Neural progenitor cell (in vitro differentiated cells): ENCODE measurements at regions not wholly inside any gene's neighbourhood (a gene's known extent, or its start where the extent isn't known, plus 50 kb on each side); places are given as distances from the start of the nearest gene placed in this dataset.

ENCODE experiments used
- DNase-seq: peaks from one replicate; pipeline ENCODE4 v3.0.0-alpha.2; 2016; ENCODE audit warnings: low spot score
- H2AFZ ChIP-seq: fragments of 200-600 bp; sonication (generic); replicated peaks from 2 replicates; pipeline ENCODE4 v1.6.1; 2016; ENCODE audit warnings: antibody characterized with exemption
- H3F3A ChIP-seq: fragments of 200-600 bp; sonication (generic); 2 replicates; pipeline ENCODE4 v1.6.1; 2016; ENCODE audit warnings: antibody characterized with exemption, low read depth
- H3K27ac ChIP-seq: fragments of 200-600 bp; sonication (generic); 2 replicates; pipeline ENCODE4 v1.5.1; 2016; ENCODE audit warnings: mild to moderate bottlenecking
- H3K27me3 ChIP-seq: fragments of 200-600 bp; sonication (generic); 2 replicates; pipeline ENCODE4 v1.6.1; 2016; ENCODE audit warnings: mild to moderate bottlenecking, moderate library complexity
- H3K36me3 ChIP-seq: fragments of 200-600 bp; sonication (generic); 2 replicates; pipeline ENCODE4 v1.5.1; 2016
- H3K4me1 ChIP-seq: fragments of 200-600 bp; sonication (generic); 2 replicates; pipeline ENCODE4 v1.6.1; 2016; ENCODE audit warnings: mixed run types
- H3K4me2 ChIP-seq: fragments of 200-600 bp; sonication (generic); 2 replicates; pipeline ENCODE4 v1.6.1; 2016
- H3K4me3 ChIP-seq: fragments of 200-600 bp; sonication (generic); 2 replicates; pipeline ENCODE4 v1.5.1; 2016
- H3K79me2 ChIP-seq: fragments of 200-600 bp; sonication (generic); 2 replicates; pipeline ENCODE4 v1.6.1; 2016; ENCODE audit warnings: low read depth
- H3K9ac ChIP-seq: fragments of 200-600 bp; sonication (generic); 2 replicates; pipeline ENCODE4 v1.6.1; 2016
- H3K9me3 ChIP-seq: fragments of 200-600 bp; sonication (generic); 2 replicates; pipeline ENCODE4 v1.5.1; 2016; ENCODE audit warnings: low read depth
- H4K20me1 ChIP-seq: fragments of 200-600 bp; sonication (generic); 2 replicates; pipeline ENCODE4 v1.6.1; 2016; ENCODE audit warnings: low read depth
- H3K27ac Mint-ChIP-seq: 3 replicates; pipeline ENCODE4 v1.8.0; 2021; ENCODE audit warnings: mixed read lengths
- H3K27me3 Mint-ChIP-seq: 2 replicates; pipeline ENCODE4 v1.8.0; 2022; ENCODE audit warnings: low read depth, mild to moderate bottlenecking, inconsistent platforms, moderate library complexity, mixed read lengths; ENCODE audit not compliant: insufficient read depth
- H3K36me3 Mint-ChIP-seq: 3 replicates; pipeline ENCODE4 v1.8.0; 2021; ENCODE audit warnings: mixed read lengths
- H3K4me1 Mint-ChIP-seq: 3 replicates; pipeline ENCODE4 v1.8.0; 2021; ENCODE audit warnings: mixed read lengths
- H3K4me3 Mint-ChIP-seq: 3 replicates; pipeline ENCODE4 v1.8.0; 2021; ENCODE audit warnings: mild to moderate bottlenecking, moderate library complexity, mixed read lengths
- H3K9me3 Mint-ChIP-seq: 3 replicates; pipeline ENCODE4 v1.8.0; 2020; ENCODE audit warnings: mixed read lengths
- CTCF ChIP-seq: fragments of 200-600 bp; sonication (generic); IDR thresholded peaks from 2 replicates; pipeline ENCODE4 v1.5.1; 2017; ENCODE audit warnings: antibody characterized with exemption, mild to moderate bottlenecking
- EZH2 ChIP-seq: fragments of 200-600 bp; sonication (generic); IDR thresholded peaks from 2 replicates; pipeline ENCODE4 v1.6.1; 2017; ENCODE audit warnings: antibody characterized with exemption, mild to moderate bottlenecking, moderate library complexity
- EZH2phosphoT487 ChIP-seq: fragments of 200-600 bp; sonication (generic); IDR thresholded peaks from 2 replicates; pipeline ENCODE4 v1.6.1; 2017; ENCODE audit warnings: antibody characterized with exemption

GRCh38 chr10:36759141-36759805 is 366.1 kb upstream of the ANKRD30A start:
- Histone ChIP-seq H4K20me1 (no peaks in the 10 kb centered on the region), H3K9ac (no peak overlapping the region), H3K27ac (no peak overlapping the region), H3K4me2 (no peak overlapping the region), H3F3A (no peaks in the 10 kb centered on the region), H3K79me2 (no peaks in the 10 kb centered on the region), H3K4me3 (no peak overlapping the region), H2AFZ (no peak overlapping the region), H3K9me3 (no peaks in the 10 kb centered on the region), H3K36me3 (no peaks in the 10 kb centered on the region), H3K27me3 (no peaks in the 10 kb centered on the region), H3K4me1 (no peaks in the 10 kb centered on the region)
- peaks cover 5% of the 10 kb centered on the region for H3K4me1 Mint-ChIP-seq
- H3K4me3 Mint-ChIP-seq = no peak overlapping the region
- no peak for TF ChIP-seq EZH2
- no peak for TF ChIP-seq EZH2phosphoT487
- no peak for TF ChIP-seq CTCF
- H3K27me3 Mint-ChIP-seq = no peaks in the 10 kb centered on the region
- no peak for DNase-seq
- H3K9me3 Mint-ChIP-seq = no peaks in the 10 kb centered on the region
- no peaks in the 10 kb centered on the region for H3K36me3 Mint-ChIP-seq
- H3K27ac Mint-ChIP-seq = no peak overlapping the region

DNA sequence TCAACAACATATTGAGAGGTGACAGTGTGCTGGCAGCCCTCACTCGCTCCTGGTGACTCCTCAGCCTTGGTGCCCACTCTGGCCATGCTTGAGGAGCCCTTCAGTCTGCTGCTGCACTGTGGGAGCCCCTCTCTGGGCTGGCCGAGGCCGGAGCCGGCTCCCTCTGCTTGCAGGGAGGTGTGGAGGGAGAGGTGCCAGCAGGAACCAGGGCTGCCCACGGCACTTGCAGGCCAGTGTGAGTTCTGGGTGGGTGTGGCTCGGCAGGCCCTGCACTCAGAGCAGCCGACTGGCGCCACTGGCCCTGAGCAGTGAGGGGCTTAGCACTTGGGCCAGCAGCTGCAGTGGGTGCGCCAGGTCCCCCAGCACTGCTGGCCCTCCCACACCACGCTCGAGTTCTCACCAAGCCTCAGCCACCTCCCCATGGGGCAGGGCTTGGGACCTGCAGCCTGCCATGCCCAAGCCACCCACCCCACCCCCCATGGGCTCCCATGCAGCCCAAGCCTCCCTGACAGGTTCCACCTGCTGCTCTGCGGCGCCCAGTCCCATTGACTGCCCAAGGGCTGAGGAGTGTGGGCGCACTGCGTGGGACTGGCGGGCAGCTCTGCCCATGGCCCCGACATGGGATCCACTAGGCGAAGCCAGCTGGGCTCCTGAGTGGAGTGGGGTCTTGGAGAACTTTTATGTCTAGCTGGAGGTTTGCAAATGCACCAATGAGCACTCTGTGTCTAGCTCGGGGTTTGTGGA is 377.1 kb upstream of the ANKRD30A start:
- TF ChIP-seq EZH2phosphoT487 = no peak
- TF ChIP-seq CTCF = no peak
- Histone ChIP-seq H3F3A (no peaks in the 10 kb centered on the region), H3K4me3 (no peak overlapping the region), H3K4me2 (no peak overlapping the region), H3K9me3 (no peaks in the 10 kb centered on the region), H3K79me2 (no peaks in the 10 kb centered on the region), H3K27me3 (no peaks in the 10 kb centered on the region), H3K9ac (no peak overlapping the region), H3K4me1 (no peaks in the 10 kb centered on the region), H4K20me1 (no peaks in the 10 kb centered on the region), H2AFZ (no peak overlapping the region), H3K36me3 (no peaks in the 10 kb centered on the region), H3K27ac (no peak overlapping the region)
- Mint-ChIP-seq H3K4me1 (no peaks in the 10 kb centered on the region), H3K27me3 (peaks cover 2% of the 10 kb centered on the region), H3K27ac (no peak overlapping the region), H3K4me3 (no peak overlapping the region), H3K36me3 (no peaks in the 10 kb centered on the region), H3K9me3 (peaks cover 2% of the 10 kb centered on the region)
- no peak for DNase-seq

DNA sequence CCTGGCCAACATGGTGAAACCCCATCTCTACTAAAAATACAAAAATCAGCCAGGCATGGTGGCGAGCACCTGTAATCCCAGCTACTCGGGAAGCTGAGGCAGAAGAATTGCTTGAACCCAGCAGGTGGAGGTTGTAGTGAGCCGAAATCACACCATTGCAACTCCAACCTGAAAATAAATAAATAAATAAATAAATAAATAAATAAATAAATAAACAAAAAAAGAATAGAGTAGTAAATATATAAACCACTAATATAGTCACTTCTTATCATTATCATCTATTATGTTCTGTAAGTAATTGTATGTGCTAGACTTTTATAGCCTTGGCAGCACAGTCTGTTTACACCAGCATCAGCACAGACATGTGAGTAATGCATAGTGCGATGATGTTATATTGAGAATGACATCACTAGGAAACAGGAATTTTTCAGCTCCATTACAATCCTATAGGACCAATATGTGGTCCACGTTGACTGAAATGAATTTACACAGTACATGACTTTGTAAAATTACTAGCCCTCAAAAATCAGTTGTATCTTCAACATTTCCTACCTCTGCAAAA is 385.4 kb upstream of the ANKRD30A start:
- Histone ChIP-seq H2AFZ (no peak overlapping the region), H4K20me1 (no peaks in the 10 kb centered on the region), H3K4me3 (no peak overlapping the region), H3K36me3 (no peaks in the 10 kb centered on the region), H3K4me1 (no peaks in the 10 kb centered on the region), H3K9me3 (no peaks in the 10 kb centered on the region), H3K9ac (no peak overlapping the region), H3K79me2 (no peaks in the 10 kb centered on the region), H3F3A (no peaks in the 10 kb centered on the region), H3K27me3 (no peaks in the 10 kb centered on the region), H3K27ac (no peak overlapping the region), H3K4me2 (no peak overlapping the region)
- no peak for TF ChIP-seq EZH2
- no peak for TF ChIP-seq EZH2phosphoT487
- no peak for TF ChIP-seq CTCF
- Mint-ChIP-seq H3K27ac (no peak overlapping the region), H3K4me3 (no peak overlapping the region), H3K9me3 (no peaks in the 10 kb centered on the region), H3K36me3 (no peaks in the 10 kb centered on the region), H3K4me1 (no peaks in the 10 kb centered on the region), H3K27me3 (no peaks in the 10 kb centered on the region)
- no peak for DNase-seq
